H1 (cell line): ENCODE measurements at regions not wholly inside any gene's neighbourhood (a gene's known extent, or its start where the extent isn't known, plus 50 kb on each side); places are given as distances from the start of the nearest gene placed in this dataset.

Source experiments
- ASH2L ChIP-seq: fragments of 200-600, 300-600 bp; sonication (generic); IDR thresholded peaks from one replicate; pipeline ENCODE4 v1.7.1; 2017; ENCODE audit warnings: low read length
- EP300 ChIP-seq, 2 experiments: IDR thresholded peaks; 1 replicate in 1 of 2; 2 replicates in 1 of 2; pipeline ENCODE4 v1.6.1; 2011 to 2012; ENCODE audit warnings: low read depth in 2 of 2, low read length in 2 of 2, mild to moderate bottlenecking in 2 of 2, borderline replicate concordance in 1 of 2, inconsistent platforms in 1 of 2, moderate library complexity in 1 of 2
- NANOG ChIP-seq: IDR thresholded peaks from 2 replicates; pipeline ENCODE4 v1.6.1; 2011; ENCODE audit warnings: low read length, low read depth, mild to moderate bottlenecking, inconsistent platforms; ENCODE audit not compliant: insufficient read depth, poor library complexity, severe bottlenecking
- PHF8 ChIP-seq: fragments of 200-600 bp; sonication (generic); conservative IDR thresholded peaks from 2 replicates; pipeline ENCODE4 v1.7.1; 2012; ENCODE audit warnings: low read depth, mild to moderate bottlenecking, inconsistent platforms, low read length, moderate library complexity
- SP1 ChIP-seq: IDR thresholded peaks from 2 replicates; pipeline ENCODE4 v1.6.1; 2011; ENCODE audit warnings: low read depth, low read length

DNA sequence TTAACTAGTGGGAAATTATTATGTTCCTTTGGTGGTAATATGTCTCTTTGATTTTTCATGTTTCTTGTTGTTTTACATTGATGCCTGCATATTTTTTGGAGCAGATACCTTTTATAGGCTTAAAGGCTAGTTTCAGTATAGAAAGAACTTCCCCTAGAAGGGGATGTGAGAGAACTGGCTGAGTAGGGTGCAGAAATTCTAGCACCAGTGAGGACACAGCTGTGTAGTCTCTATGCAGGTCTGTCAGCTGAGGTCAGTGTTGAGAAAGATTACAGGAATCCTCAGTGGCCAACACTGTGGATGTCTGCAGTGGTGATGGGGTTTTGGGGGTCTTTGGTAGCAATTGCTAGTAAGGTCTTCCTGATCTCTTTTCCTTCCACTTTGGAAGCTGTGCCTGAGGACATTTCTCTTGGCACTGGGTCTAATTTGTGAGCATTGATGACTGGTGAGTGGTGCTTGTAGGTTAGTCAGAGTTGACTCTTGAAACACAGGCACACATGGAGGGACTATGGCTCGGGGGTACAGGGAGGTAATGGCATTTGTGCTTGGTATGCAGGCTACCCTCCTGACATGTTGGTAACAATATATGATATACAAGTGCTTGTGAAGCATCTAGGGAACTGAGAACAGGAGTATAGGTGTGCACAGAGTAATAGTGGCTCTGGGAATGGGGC lies 221.4 kb downstream of the SPATA31D1 start (continued):
- TF ChIP-seq NANOG (no peak), SP1 (no peak), EP300 (IDR thresholded peaks at IDR 0.05; ENCODE audit: borderline replicate concordance in 1 of 2, low read depth in 2 of 2, low read length in 2 of 2) (no peak), PHF8 (no peak), ASH2L (no peak)
